Epithelial cell of proximal tubule (primary cell): ENCODE measurements at regions not wholly inside any gene's neighbourhood (a gene's known extent, or its start where the extent isn't known, plus 50 kb on each side); places are given as distances from the start of the nearest gene placed in this dataset.

Source experiments
- DNase-seq: peaks from one replicate; pipeline ENCODE4 v3.0.0-alpha.2; 2011; ENCODE audit warnings: low read depth
- H3K4me3 ChIP-seq: 2 replicates; pipeline ENCODE4 v1.5.1; 2011; ENCODE audit warnings: low read depth, mild to moderate bottlenecking, low read length
- CTCF ChIP-seq: conservative IDR thresholded peaks from 2 replicates; pipeline ENCODE4 v1.5.1; 2012; ENCODE audit warnings: low read depth, mild to moderate bottlenecking, low read length

- DNase-seq: no peak
- no peak overlapping the region for H3K4me3 ChIP-seq
- TF ChIP-seq CTCF: no peak
Measured at GRCh38 chr2:57947398-57947797, 99.2 kb upstream of the VRK2 start.

- no peak overlapping the region for H3K4me3 ChIP-seq
- DNase-seq: no peak
- TF ChIP-seq CTCF: no peak
Measured at GRCh38 chr2:57954020-57954419, 92.6 kb upstream of the VRK2 start.

GRCh38 chr2:57957238-57957637 lies 89.4 kb upstream of the VRK2 start:
- H3K4me3 ChIP-seq: no peak overlapping the region
- DNase-seq: no peak
- no peak for TF ChIP-seq CTCF

GRCh38 chr2:57959390-57959789 lies 87.2 kb upstream of the VRK2 start:
- TF ChIP-seq CTCF: no peak
- DNase-seq: no peak
- H3K4me3 ChIP-seq: no peak overlapping the region

- no peak for TF ChIP-seq CTCF
- no peak for DNase-seq
- no peak overlapping the region for H3K4me3 ChIP-seq
Measured at GRCh38 chr2:57962861-57963260, 83.7 kb upstream of the VRK2 start.

GRCh38 chr2:57965219-57965618 lies 81.4 kb upstream of the VRK2 start:
- TF ChIP-seq CTCF: no peak
- DNase-seq: no peak
- no peak overlapping the region for H3K4me3 ChIP-seq

GRCh38 chr2:57965961-57966360 lies 80.6 kb upstream of the VRK2 start:
- DNase-seq: no peak
- TF ChIP-seq CTCF: no peak
- no peak overlapping the region for H3K4me3 ChIP-seq
